Muscle layer of duodenum (tissue), 2 donors: ENCODE measurements at regions not wholly inside any gene's neighbourhood (a gene's known extent, or its start where the extent isn't known, plus 50 kb on each side); places are given as distances from the start of the nearest gene placed in this dataset.
"Not testable (repeated sequence)": the region's sequence is repeated elsewhere in the genome, so short reads cannot be mapped to it uniquely, and the experiment has no call there.

ENCODE experiments used
- H3K27ac ChIP-seq: one replicate; pipeline ENCODE4 v1.7.0; 2013; ENCODE audit warnings: mild to moderate bottlenecking, low read length
- H3K27me3 ChIP-seq: one replicate; pipeline ENCODE4 v1.7.0; 2013; ENCODE audit warnings: low read depth, mild to moderate bottlenecking, control low read depth, low read length
- H3K36me3 ChIP-seq, 2 donors: one replicate each; pipeline ENCODE4 v1.7.0; 2013; ENCODE audit warnings: low read length in 2 of 2, control low read depth in 1 of 2, mild to moderate bottlenecking in 1 of 2; ENCODE audit not compliant: insufficient read depth in 2 of 2, control insufficient read depth in 1 of 2
- H3K4me1 ChIP-seq, 2 donors: one replicate each; pipeline ENCODE4 v1.7.0; 2013; ENCODE audit warnings: low read length in 2 of 2, mild to moderate bottlenecking in 2 of 2, control low read depth in 1 of 2, moderate library complexity in 1 of 2; ENCODE audit not compliant: insufficient read depth in 2 of 2, control insufficient read depth in 1 of 2
- H3K4me3 ChIP-seq, 2 donors: one replicate each; pipeline ENCODE4 v1.7.0; 2013; ENCODE audit warnings: low read length in 2 of 2, low read depth in 1 of 2, mild to moderate bottlenecking in 1 of 2
- H3K9me3 ChIP-seq, 2 donors: one replicate each; pipeline ENCODE4 v1.7.0; 2013; ENCODE audit warnings: low read length in 2 of 2, control low read depth in 1 of 2, mild to moderate bottlenecking in 1 of 2; ENCODE audit not compliant: control insufficient read depth in 1 of 2
- donor health status: healthy.

GRCh38 chr4:188332265-188332664, 193.0 kb downstream of the TRIML1 start:
- H3K4me3 ChIP-seq = no peak overlapping the region
- H3K36me3 ChIP-seq = no peaks in the 10 kb centered on the region
- no peak overlapping the region for H3K27ac ChIP-seq

DNA sequence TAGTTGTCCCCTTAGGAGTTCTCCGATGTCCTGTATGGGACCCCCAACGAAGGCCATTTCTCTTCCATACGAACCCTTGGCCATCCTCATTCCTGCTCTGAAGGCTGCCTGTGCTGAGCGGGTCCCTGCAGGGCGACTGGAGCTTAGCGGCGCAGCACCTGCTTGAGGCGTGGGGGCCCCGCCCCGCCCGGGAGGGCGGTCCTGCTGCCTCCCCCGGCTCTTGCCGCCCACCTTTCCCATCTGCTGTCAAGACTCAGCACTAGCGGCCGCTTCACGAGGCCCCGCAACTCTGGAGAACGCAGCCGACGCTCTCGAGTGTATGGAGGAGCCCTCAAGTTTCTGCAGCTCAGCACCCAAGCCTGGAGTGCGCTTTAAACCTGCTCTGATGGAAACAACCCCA, 197.7 kb downstream of the TRIML1 start:
- no peaks in the 10 kb centered on the region for H3K27me3 ChIP-seq
- H3K4me1 ChIP-seq = no peaks in the 10 kb centered on the region
- H3K9me3 ChIP-seq = no peaks in the 10 kb centered on the region
- H3K36me3 ChIP-seq = no peaks in the 10 kb centered on the region
- H3K27ac ChIP-seq = no peak overlapping the region
- H3K4me3 ChIP-seq = no peak overlapping the region

More at GRCh38 chr4:188332265-188332664, 193.0 kb downstream of the TRIML1 start:
- no peaks in the 10 kb centered on the region for H3K4me1 ChIP-seq
- H3K27me3 ChIP-seq = no peaks in the 10 kb centered on the region
- H3K9me3 ChIP-seq = no peaks in the 10 kb centered on the region

DNA sequence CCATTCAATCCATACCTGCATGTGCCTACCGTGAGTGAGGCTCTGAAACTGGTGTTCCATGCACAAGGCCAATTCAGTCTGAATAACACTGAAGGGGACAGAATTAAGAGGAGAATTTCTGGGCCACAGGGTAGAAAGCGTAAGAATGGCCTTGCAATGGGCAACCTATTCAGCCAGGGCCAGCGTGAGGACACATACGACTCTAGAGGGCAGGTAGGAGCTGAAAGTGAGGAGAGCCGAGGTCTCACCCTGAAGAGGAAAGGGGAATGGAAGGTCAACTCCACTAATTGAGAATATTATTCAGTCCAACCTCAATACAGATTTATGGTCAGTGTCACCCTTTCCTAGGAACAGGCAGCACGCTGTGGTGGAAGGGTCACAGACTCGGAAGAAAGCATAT, 202.2 kb downstream of the TRIML1 start:
- no peaks in the 10 kb centered on the region for H3K4me1 ChIP-seq
- H3K27me3 ChIP-seq = no peaks in the 10 kb centered on the region
- no peak overlapping the region for H3K4me3 ChIP-seq
- H3K9me3 ChIP-seq = no peaks in the 10 kb centered on the region
- H3K27ac ChIP-seq = no peak overlapping the region
- no peaks in the 10 kb centered on the region for H3K36me3 ChIP-seq

- Histone ChIP-seq H3K27me3 (no peaks in the 10 kb centered on the region), H3K27ac (no peak overlapping the region), H3K36me3 (no peaks in the 10 kb centered on the region), H3K4me3 (no peak overlapping the region), H3K9me3 (no peaks in the 10 kb centered on the region), H3K4me1 (no peaks in the 10 kb centered on the region)
These were observed 207.0 kb downstream of the TRIML1 start for GRCh38 chr4:188346171-188346809.

GRCh38 chr4:188347339-188347738, 208.1 kb downstream of the TRIML1 start:
- Histone ChIP-seq H3K4me3 (no peak overlapping the region), H3K9me3 (no peaks in the 10 kb centered on the region), H3K4me1 (no peaks in the 10 kb centered on the region), H3K36me3 (no peaks in the 10 kb centered on the region), H3K27ac (no peak overlapping the region), H3K27me3 (no peaks in the 10 kb centered on the region)

- H3K27me3 ChIP-seq, H3K27ac ChIP-seq, H3K4me1 ChIP-seq, H3K4me3 ChIP-seq, H3K36me3 ChIP-seq: not testable (repeated sequence)
- peaks cover 0 to 11% of the 10 kb centered on the region in 2 donors for H3K9me3 ChIP-seq
These were observed 210.3 kb downstream of the TRIML1 start for GRCh38 chr4:188349569-188349968.

- Histone ChIP-seq H3K9me3 (peaks cover 0 to 4% of the 10 kb centered on the region in 2 donors), H3K36me3 (no peaks in the 10 kb centered on the region), H3K4me1 (no peaks in the 10 kb centered on the region), H3K27ac (no peak overlapping the region), H3K27me3 (no peaks in the 10 kb centered on the region), H3K4me3 (no peak overlapping the region)
These were observed 224.0 kb downstream of the TRIML1 start for GRCh38 chr4:188363196-188363595.

GRCh38 chr4:188370777-188371176, 231.5 kb downstream of the TRIML1 start:
- H3K4me3 ChIP-seq = no peak overlapping the region
- H3K4me1 ChIP-seq = no peaks in the 10 kb centered on the region
- no peak overlapping the region for H3K27ac ChIP-seq
- H3K27me3 ChIP-seq = no peaks in the 10 kb centered on the region
- H3K36me3 ChIP-seq = no peaks in the 10 kb centered on the region
- peaks cover 0 to 7% of the 10 kb centered on the region in 2 donors for H3K9me3 ChIP-seq

- H3K9me3 ChIP-seq = peaks cover 0 to 13% of the 10 kb centered on the region in 2 donors
- no peak overlapping the region for H3K27ac ChIP-seq
- H3K36me3 ChIP-seq = no peaks in the 10 kb centered on the region
- no peaks in the 10 kb centered on the region for H3K27me3 ChIP-seq
- no peak overlapping the region for H3K4me3 ChIP-seq
- no peaks in the 10 kb centered on the region for H3K4me1 ChIP-seq
These were observed 232.8 kb downstream of the TRIML1 start for GRCh38 chr4:188372058-188372457.

DNA sequence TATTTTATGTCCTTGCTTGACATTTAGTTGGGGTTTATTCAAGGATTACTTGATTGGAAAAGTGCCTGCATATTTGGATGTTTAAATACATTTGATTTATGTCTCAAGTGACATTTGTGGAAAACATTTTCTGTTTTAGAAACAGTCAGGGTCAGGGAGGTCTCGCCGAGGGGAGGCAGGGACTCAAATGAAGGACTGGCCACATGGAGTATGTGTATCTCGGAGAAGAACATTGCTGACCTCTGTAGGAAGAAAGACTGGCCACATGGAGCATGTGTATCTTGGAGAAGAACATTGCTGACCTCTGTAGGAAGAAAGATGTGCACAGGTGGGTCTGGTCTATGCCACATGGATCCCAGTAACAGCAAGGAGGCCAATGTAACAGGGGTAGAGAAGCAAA, 233.6 kb downstream of the TRIML1 start:
- no peak overlapping the region for H3K4me3 ChIP-seq
- H3K27me3 ChIP-seq = no peaks in the 10 kb centered on the region
- no peaks in the 10 kb centered on the region for H3K36me3 ChIP-seq
- H3K9me3 ChIP-seq = peaks cover 0 to 13% of the 10 kb centered on the region in 2 donors
- H3K27ac ChIP-seq = no peak overlapping the region
- no peaks in the 10 kb centered on the region for H3K4me1 ChIP-seq

DNA sequence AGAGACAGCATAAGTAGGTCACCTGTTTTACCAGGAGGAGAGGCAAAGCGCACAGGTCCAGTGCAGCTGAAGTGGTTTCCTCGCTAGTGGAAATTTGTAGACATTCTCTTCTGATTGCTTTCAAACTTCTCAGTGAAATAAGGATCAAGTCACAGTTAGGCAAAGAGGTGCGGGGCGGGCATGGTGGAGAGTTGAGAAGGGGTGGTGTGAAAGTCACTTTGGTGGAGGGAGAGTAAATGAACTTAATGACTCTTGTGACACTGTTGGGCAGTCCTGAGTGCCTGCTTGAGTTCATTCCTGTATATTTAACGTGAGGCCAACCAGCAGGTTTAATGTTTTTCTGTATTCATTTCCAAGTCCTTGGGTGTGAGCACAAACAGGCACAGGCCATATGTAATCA, 235.6 kb downstream of the TRIML1 start:
- no peak overlapping the region for H3K4me3 ChIP-seq
- H3K36me3 ChIP-seq = no peaks in the 10 kb centered on the region
- H3K27me3 ChIP-seq = no peaks in the 10 kb centered on the region
- no peak overlapping the region for H3K27ac ChIP-seq
- no peaks in the 10 kb centered on the region for H3K4me1 ChIP-seq
- peaks cover 0 to 13% of the 10 kb centered on the region in 2 donors for H3K9me3 ChIP-seq

- Histone ChIP-seq H3K4me1 (no peaks in the 10 kb centered on the region), H3K36me3 (no peaks in the 10 kb centered on the region), H3K9me3 (peaks cover 0 to 13% of the 10 kb centered on the region in 2 donors), H3K27me3 (no peaks in the 10 kb centered on the region), H3K27ac (no peak overlapping the region), H3K4me3 (no peak overlapping the region)
These were observed 238.6 kb downstream of the TRIML1 start for GRCh38 chr4:188377816-188378215.
